ENCODE measurements at regions not wholly inside any gene's neighbourhood (a gene's known extent, or its start where the extent isn't known, plus 50 kb on each side); places are given as distances from the start of the nearest gene placed in this dataset.

DNA sequence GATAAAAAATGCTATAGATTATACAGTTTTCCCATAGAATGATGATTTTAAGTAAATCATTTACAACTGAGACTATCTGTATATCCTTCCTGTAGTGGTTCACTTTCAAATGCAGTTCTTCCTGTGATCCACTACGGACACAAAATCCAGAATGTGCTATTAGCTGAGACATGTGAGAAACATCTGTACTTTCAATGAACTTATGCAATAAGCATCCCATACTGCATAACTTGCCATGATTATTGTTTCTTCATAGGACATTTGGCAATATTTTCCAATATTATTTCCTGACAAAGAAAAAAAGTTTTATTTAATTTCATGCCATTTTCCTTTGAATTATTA, 83.5 kb upstream of the PRDX6 start:
- Histone ChIP-seq H3K9me3 (replicated peaks; ENCODE audit: control insufficient read depth, insufficient read depth, low read length) (no peaks in the 10 kb centered on the region), H3K79me2 (ENCODE audit: control insufficient read depth, insufficient read depth, low read length) (no peaks in the 10 kb centered on the region), H3K9ac (ENCODE audit: control insufficient read depth, insufficient read depth, low read length) (no peak overlapping the region), H3K4me3 (no peak overlapping the region), H3K4me2 (ENCODE audit: control insufficient read depth, insufficient read depth) (no peak overlapping the region), H2AFZ (ENCODE audit: control insufficient read depth, low read depth, low read length) (no peak overlapping the region), H3K36me3 (ENCODE audit: control insufficient read depth in 2 of 2, insufficient read depth in 2 of 2, low read length in 1 of 2) (no peaks in the 10 kb centered on the region; a peak in 1 of 4 replicates), H3K27me3 (replicated peaks in 1 of 2; ENCODE audit: control insufficient read depth in 2 of 2, insufficient read depth in 2 of 2, low read length in 1 of 2) (no peaks in the 10 kb centered on the region), H3K4me1 (ENCODE audit: control insufficient read depth, insufficient read depth, low read length) (no peaks in the 10 kb centered on the region), H4K20me1 (ENCODE audit: control insufficient read depth, insufficient read depth) (no peaks in the 10 kb centered on the region), H3K27ac (ENCODE audit: control insufficient read depth, insufficient read depth) (no peak overlapping the region)
- ChIA-PET SMC1A (ENCODE audit: uncharacterized antibody, unreplicated experiment) (interaction anchor here (0.8 to 1.5 kb wide), 3 partner anchors 8 to 134 kb away, joined by 4 read pairs; no protein-coding TSS in a partner anchor), RAD21 (ENCODE audit: unreplicated experiment) (interaction anchor here (0.8 kb wide), 1 partner anchor 26 kb away, joined by 3 read pairs; no protein-coding TSS in a partner anchor), CTCF (no interaction called here), POLR2A (interaction anchor here (0.6 kb wide), 1 partner anchor 609 kb away, joined by 4 read pairs; no protein-coding TSS in a partner anchor)
- ATAC-seq (no peak), DNase-seq (ENCODE audit: low read depth, low spot score) (no peak), FAIRE-seq (no peak)
- in situ Hi-C loops (cut with MboI) (no loop called here), intact Hi-C loops (cut with micrococcal nuclease; ENCODE audit: unreplicated experiment) (no loop called here)
- BruUV-seq (replicated peaks): no TSS peak
- 95% methylated on average over 1 of the region's 1 CpG for WGBS (ENCODE audit: insufficient coverage, insufficient replicate concordance, low lambda C conversion rate, missing lambda C conversion rate)
- TF ChIP-seq, protein P1, sequence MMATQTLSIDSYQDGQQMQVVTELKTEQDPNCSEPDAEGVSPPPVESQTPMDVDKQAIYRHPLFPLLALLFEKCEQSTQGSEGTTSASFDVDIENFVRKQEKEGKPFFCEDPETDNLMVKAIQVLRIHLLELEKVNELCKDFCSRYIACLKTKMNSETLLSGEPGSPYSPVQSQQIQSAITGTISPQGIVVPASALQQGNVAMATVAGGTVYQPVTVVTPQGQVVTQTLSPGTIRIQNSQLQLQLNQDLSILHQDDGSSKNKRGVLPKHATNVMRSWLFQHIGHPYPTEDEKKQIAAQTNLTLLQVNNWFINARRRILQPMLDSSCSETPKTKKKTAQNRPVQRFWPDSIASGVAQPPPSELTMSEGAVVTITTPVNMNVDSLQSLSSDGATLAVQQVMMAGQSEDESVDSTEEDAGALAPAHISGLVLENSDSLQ (IDR thresholded peaks at IDR 0.05): no peak
- TF ChIP-seq WRNIP1 (IDR thresholded peaks at IDR 0.05; ENCODE audit: borderline replicate concordance, low read depth, low read length) (no peak), REST (IDR thresholded peaks at IDR 0.05; ENCODE audit: low read depth, low read length) (no peak), IKZF2 (IDR thresholded peaks at IDR 0.05) (no peak), SUZ12 (IDR thresholded peaks at IDR 0.05; ENCODE audit: unreplicated experiment) (no peak), DPF2 (IDR thresholded peaks at IDR 0.05) (no peak), KDM1A (IDR thresholded peaks at IDR 0.05; ENCODE audit: borderline replicate concordance) (no peak), TCF12 (IDR thresholded peaks at IDR 0.05; ENCODE audit: low read depth, low read length) (no peak), ETV6 (conservative IDR thresholded peaks at IDR 0.05 in 1 of 2, IDR thresholded peaks at IDR 0.05 in 1 of 2; ENCODE audit: borderline replicate concordance in 1 of 2, low read depth in 1 of 2) (no peak), RELA (IDR thresholded peaks at IDR 0.05; ENCODE audit: borderline replicate concordance, partially characterized antibody) (no peak), ZNF217 (IDR thresholded peaks at IDR 0.05) (no peak), PAX8 (IDR thresholded peaks at IDR 0.05) (no peak), NFXL1 (IDR thresholded peaks at IDR 0.05; ENCODE audit: borderline replicate concordance) (no peak), HCFC1 (IDR thresholded peaks at IDR 0.05; ENCODE audit: low read length) (no peak), CTCF (IDR thresholded peaks at IDR 0.05 in 2 of 3, conservative IDR thresholded peaks at IDR 0.05 in 1 of 3; ENCODE audit: control insufficient read depth in 2 of 3, extremely low read depth in 1 of 3, insufficient read depth in 1 of 3, low read depth in 3 of 3, low read length in 3 of 3) (no peak), HDAC2 (IDR thresholded peaks at IDR 0.05) (no peak)
- TF ChIP-seq, protein P2, sequence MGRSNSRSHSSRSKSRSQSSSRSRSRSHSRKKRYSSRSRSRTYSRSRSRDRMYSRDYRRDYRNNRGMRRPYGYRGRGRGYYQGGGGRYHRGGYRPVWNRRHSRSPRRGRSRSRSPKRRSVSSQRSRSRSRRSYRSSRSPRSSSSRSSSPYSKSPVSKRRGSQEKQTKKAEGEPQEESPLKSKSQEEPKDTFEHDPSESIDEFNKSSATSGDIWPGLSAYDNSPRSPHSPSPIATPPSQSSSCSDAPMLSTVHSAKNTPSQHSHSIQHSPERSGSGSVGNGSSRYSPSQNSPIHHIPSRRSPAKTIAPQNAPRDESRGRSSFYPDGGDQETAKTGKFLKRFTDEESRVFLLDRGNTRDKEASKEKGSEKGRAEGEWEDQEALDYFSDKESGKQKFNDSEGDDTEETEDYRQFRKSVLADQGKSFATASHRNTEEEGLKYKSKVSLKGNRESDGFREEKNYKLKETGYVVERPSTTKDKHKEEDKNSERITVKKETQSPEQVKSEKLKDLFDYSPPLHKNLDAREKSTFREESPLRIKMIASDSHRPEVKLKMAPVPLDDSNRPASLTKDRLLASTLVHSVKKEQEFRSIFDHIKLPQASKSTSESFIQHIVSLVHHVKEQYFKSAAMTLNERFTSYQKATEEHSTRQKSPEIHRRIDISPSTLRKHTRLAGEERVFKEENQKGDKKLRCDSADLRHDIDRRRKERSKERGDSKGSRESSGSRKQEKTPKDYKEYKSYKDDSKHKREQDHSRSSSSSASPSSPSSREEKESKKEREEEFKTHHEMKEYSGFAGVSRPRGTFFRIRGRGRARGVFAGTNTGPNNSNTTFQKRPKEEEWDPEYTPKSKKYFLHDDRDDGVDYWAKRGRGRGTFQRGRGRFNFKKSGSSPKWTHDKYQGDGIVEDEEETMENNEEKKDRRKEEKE (IDR thresholded peaks at IDR 0.05): no peak

All from GM12878 (cell line).